IMR-90 (cell line): ENCODE measurements at regions not wholly inside any gene's neighbourhood (a gene's known extent, or its start where the extent isn't known, plus 50 kb on each side); places are given as distances from the start of the nearest gene placed in this dataset.
A peak's percentile ranks its signal among the peaks of the same experiment; 100 is the strongest.

ENCODE experiments used
- ATAC-seq: fragments of 200-7000 bp; cut with Tn5 transposase; 2 replicates; pipeline ENCODE4 v1.9.1; 2020; ENCODE audit warnings: low read depth, mild to moderate bottlenecking, moderate library complexity
- BruUV-seq: library from RNA; stranded (reverse); fragments of 400-500 nt; replicated peaks from 2 replicates; lab custom pipeline; 2021; lab: Mats Ljungman, UMichigan
- CTCF ChIA-PET: fragments of 300-600 bp; formaldehyde crosslinking; extraction: SDS; loops from one replicate; lab custom pipeline; 2021; ENCODE audit warnings: antibody characterized with exemption; lab: Yijun Ruan, JAX
- POLR2A ChIA-PET: fragments of 300-600 bp; sonication (Branson Sonifier 250); formaldehyde crosslinking; loops from one replicate; lab custom pipeline; 2022; ENCODE audit warnings: antibody characterized with exemption; ENCODE audit not compliant: unreplicated experiment; lab: Charles Lee
- DNase-seq: peaks from one replicate; pipeline ENCODE4 v3.0.0; 2013
- H2AFZ ChIP-seq: replicated peaks from 2 replicates; pipeline ENCODE3; 2013; ENCODE audit warnings: low read length, mild to moderate bottlenecking; ENCODE audit not compliant: poor library complexity
- H2AK5ac ChIP-seq: 2 replicates; pipeline ENCODE4 v1.6.1; 2013; ENCODE audit warnings: low read depth, low read length, inconsistent platforms
- H2AK9ac ChIP-seq: replicated peaks from 2 replicates; pipeline ENCODE3; 2013; ENCODE audit warnings: mild to moderate bottlenecking, low read depth, low read length, moderate library complexity; ENCODE audit not compliant: poor library complexity
- H2BK120ac ChIP-seq: 2 replicates; pipeline ENCODE4 v1.6.1; 2013; ENCODE audit warnings: low read depth, low read length, inconsistent platforms
- H2BK15ac ChIP-seq: 3 replicates; pipeline ENCODE4 v1.6.1; 2013; ENCODE audit warnings: low read depth, low read length, inconsistent platforms
- H2BK20ac ChIP-seq: 2 replicates; pipeline ENCODE4 v1.6.1; 2013; ENCODE audit warnings: low read depth, mild to moderate bottlenecking, inconsistent platforms, low read length, moderate library complexity
- H2BK5ac ChIP-seq: 2 replicates; pipeline ENCODE4 v1.6.1; 2013; ENCODE audit warnings: mild to moderate bottlenecking, low read depth, low read length, inconsistent platforms; ENCODE audit not compliant: poor library complexity, severe bottlenecking
- H3K14ac ChIP-seq: replicated peaks from 2 replicates; pipeline ENCODE4 v1.6.1; 2013; ENCODE audit warnings: low read depth, low read length, inconsistent platforms
- H3K18ac ChIP-seq: 2 replicates; pipeline ENCODE4 v1.6.1; 2013; ENCODE audit warnings: low read depth, low read length, control low read depth
- H3K23ac ChIP-seq: 2 replicates; pipeline ENCODE4 v1.6.1; 2013; ENCODE audit warnings: low read depth, low read length, inconsistent platforms
- H3K27ac ChIP-seq: 2 replicates; pipeline ENCODE4 v1.5.1; 2013; ENCODE audit warnings: mild to moderate bottlenecking, control low read depth, low read length; ENCODE audit not compliant: insufficient read depth
- H3K27me3 ChIP-seq: 2 replicates; pipeline ENCODE4 v1.6.1; 2013; ENCODE audit warnings: low read length; ENCODE audit not compliant: control insufficient read depth, insufficient read depth
- H3K36me3 ChIP-seq: 2 replicates; pipeline ENCODE4 v1.6.1; 2013; ENCODE audit warnings: low read length, mixed read lengths; ENCODE audit not compliant: control insufficient read depth, insufficient read depth
- H3K4ac ChIP-seq: 2 replicates; pipeline ENCODE4 v1.6.1; 2013; ENCODE audit warnings: low read depth, low read length, inconsistent platforms
- H3K4me1 ChIP-seq: 2 replicates; pipeline ENCODE4 v1.6.1; 2013; ENCODE audit warnings: low read length, mixed read lengths; ENCODE audit not compliant: control insufficient read depth, insufficient read depth
- H3K4me2 ChIP-seq: 2 replicates; pipeline ENCODE4 v1.6.1; 2013; ENCODE audit warnings: low read depth, mild to moderate bottlenecking, control low read depth, low read length, moderate library complexity
- H3K4me3 ChIP-seq: 2 replicates; pipeline ENCODE4 v1.5.1; 2013; ENCODE audit warnings: low read depth, mild to moderate bottlenecking, control low read depth, low read length, moderate library complexity; ENCODE audit not compliant: insufficient read depth
- H3K56ac ChIP-seq: 2 replicates; pipeline ENCODE4 v1.6.1; 2013; ENCODE audit warnings: low read length, inconsistent platforms; ENCODE audit not compliant: insufficient read depth; ENCODE audit errors: extremely low read depth
- H3K79me1 ChIP-seq, 2 experiments: 2 replicates each; pipeline ENCODE4 v1.6.1; 2013; ENCODE audit warnings: low read length in 2 of 2, inconsistent platforms in 1 of 2, low read depth in 1 of 2
- H3K9ac ChIP-seq: 2 replicates; pipeline ENCODE4 v1.6.1; 2013; ENCODE audit warnings: low read depth, low read length, control low read depth
- H3K9me1 ChIP-seq: 2 replicates; pipeline ENCODE4 v1.6.1; 2013; ENCODE audit warnings: low read length, inconsistent platforms; ENCODE audit not compliant: insufficient read depth
- H3K9me3 ChIP-seq: 2 replicates; pipeline ENCODE4 v1.6.1; 2013; ENCODE audit warnings: low read length; ENCODE audit not compliant: control insufficient read depth, insufficient read depth
- H4K20me1 ChIP-seq: 2 replicates; pipeline ENCODE4 v1.6.1; 2013; ENCODE audit warnings: low read length, inconsistent platforms; ENCODE audit not compliant: insufficient read depth
- H4K5ac ChIP-seq: 2 replicates; pipeline ENCODE4 v1.6.1; 2013; ENCODE audit warnings: mild to moderate bottlenecking, low read depth, low read length, control low read depth
- H4K8ac ChIP-seq, 2 experiments: 2 replicates each; pipeline ENCODE4 v1.6.1; 2013; ENCODE audit warnings: low read depth in 2 of 2, low read length in 2 of 2, control low read depth in 1 of 2, inconsistent platforms in 1 of 2
- H4K91ac ChIP-seq: 2 replicates; pipeline ENCODE4 v1.6.1; 2013; ENCODE audit warnings: low read depth, low read length, inconsistent platforms; ENCODE audit not compliant: insufficient read depth
- CEBPB ChIP-seq: IDR thresholded peaks from 2 replicates; pipeline ENCODE4 v1.6.1; 2012; ENCODE audit warnings: low read depth, low read length, improper control_type of control experiment
- NFE2L2 ChIP-seq: fragments of 150-350 bp; IDR thresholded peaks from 2 replicates; pipeline ENCODE4 v1.6.1; 2016; ENCODE audit warnings: low read depth, mild to moderate bottlenecking, low read length
- POLR2A ChIP-seq: IDR thresholded peaks from 2 replicates; pipeline ENCODE4 v1.6.1; 2012; ENCODE audit warnings: mild to moderate bottlenecking, low read depth, low read length
- RAD21 ChIP-seq: IDR thresholded peaks from 2 replicates; pipeline ENCODE4 v1.6.1; 2012; ENCODE audit warnings: low read length, improper control_type of control experiment
- WGBS, 2 experiments: methylation state at CpG; one replicate each; pipeline versions ENCODE4 v1.1.5 to v1.1.7; 2013; ENCODE audit warnings: missing lambda C conversion rate in 2 of 2; ENCODE audit not compliant: insufficient read length in 1 of 2; ENCODE audit errors: extremely low coverage in 2 of 2; 5-methylcytosine and 5-hydroxymethylcytosine counted together
- dilution Hi-C: fragments of 300-500 bp; cut with HindIII; formaldehyde crosslinking; loops from one replicate; pipeline ENCODE4 v1.14.3; 2018; ENCODE audit warnings: low sequenced_read_pairs; ENCODE audit not compliant: unreplicated experiment
- in situ Hi-C: fragments of 300-500 bp; cut with MboI; formaldehyde crosslinking; loops from 3 replicates; pipeline ENCODE4 v1.14.3; 2019; ENCODE audit warnings: low sequenced_read_pairs, inconsistent platforms, mixed read lengths
- intact Hi-C: fragments of 100-400 bp; cut with micrococcal nuclease; formaldehyde crosslinking; loops from 2 replicates; pipeline ENCODE4 v1.10.0; 2022

- no CpG with 5 or more reads among the region's 2 CpGs for WGBS, 2 experiments
- no peaks in the 10 kb centered on the region for H3K27me3 ChIP-seq
- BruUV-seq, result no TSS peak
- no peaks in the 10 kb centered on the region for H3K79me1 ChIP-seq
- no peak overlapping the region for H3K23ac ChIP-seq
- no peak overlapping the region for H2AK9ac ChIP-seq
- H2BK5ac ChIP-seq, result no peak overlapping the region
- ATAC-seq, result peak; percentile 48; the same call in 1 of the 2 replicates
- dilution Hi-C loops, result no loop called here
- H2AFZ ChIP-seq, result no peak overlapping the region
- no peak overlapping the region for H2BK20ac ChIP-seq
- no peak overlapping the region for H2BK120ac ChIP-seq
- no peaks in the 10 kb centered on the region for H3K36me3 ChIP-seq
- no peak overlapping the region for H2AK5ac ChIP-seq
- in situ Hi-C loops, result no loop called here
- H3K4ac ChIP-seq, result no peak overlapping the region
- H2BK15ac ChIP-seq, result no peak overlapping the region
- intact Hi-C loops, result loop anchor here (1.0 kb wide), 1 partner anchor 314 kb away; no protein-coding TSS in a partner anchor
- H3K9me3 ChIP-seq, result no peaks in the 10 kb centered on the region
- POLR2A ChIA-PET, result no interaction called here
- H3K9me1 ChIP-seq, result no peaks in the 10 kb centered on the region
- no peak overlapping the region for H3K4me3 ChIP-seq
- H4K5ac ChIP-seq, result no peak overlapping the region
- H3K27ac ChIP-seq, result no peak overlapping the region
- no peaks in the 10 kb centered on the region for H3K4me1 ChIP-seq
- H4K91ac ChIP-seq, result no peak overlapping the region
- H3K14ac ChIP-seq, result no peak overlapping the region
- no peak overlapping the region for H4K8ac ChIP-seq
- H3K18ac ChIP-seq, result no peak overlapping the region
- CTCF ChIA-PET, result interaction anchor here (0.7 kb wide), 1 partner anchor 37 kb away, joined by 3 read pairs; no protein-coding TSS in a partner anchor
- H4K20me1 ChIP-seq, result no peaks in the 10 kb centered on the region
- DNase-seq, result peak; percentile 20
- H3K4me2 ChIP-seq, result no peak overlapping the region
- no peak overlapping the region for H3K9ac ChIP-seq
- peak; percentile 17; the same call in 1 of the 2 replicates for TF ChIP-seq RAD21
- TF ChIP-seq POLR2A, result no peak
- no peak for TF ChIP-seq NFE2L2
- no peak for TF ChIP-seq CEBPB
- H3K56ac ChIP-seq, result no peak overlapping the region
Measured at GRCh38 chr4:89586864-89587263, 250.1 kb downstream of the SNCA start.
